Right lobe of liver (tissue), 6 donors: ENCODE measurements at regions not wholly inside any gene's neighbourhood (a gene's known extent, or its start where the extent isn't known, plus 50 kb on each side); places are given as distances from the start of the nearest gene placed in this dataset.

Source experiments
- ATAC-seq, 4 donors: fragments of 200-7000 bp; cut with Tn5 transposase; one replicate each; pipeline ENCODE4 v1.9.1; 2020; ENCODE audit warnings: mild to moderate bottlenecking in 4 of 4, moderate library complexity in 4 of 4
- DNase-seq, 3 donors: peaks; one replicate each; pipeline ENCODE4 v3.0.0-alpha.2; 2020
- H3K27ac ChIP-seq, 3 donors: fragments of 200-600 bp; one replicate each; pipeline ENCODE4 v1.8.0; 2022
- H3K27me3 ChIP-seq, 2 donors: fragments of 200-600 bp; one replicate each; pipeline ENCODE4 v1.8.0; 2022
- H3K36me3 ChIP-seq, 4 donors: fragments of 200-600 bp; sonication (generic) in 1 of 4; one replicate each; pipeline versions ENCODE4 v1.5.1 to v1.8.0; 2017 to 2022; ENCODE audit warnings: control low read depth in 1 of 4
- H3K4me1 ChIP-seq, 4 donors: fragments of 200-600 bp; sonication (generic) in 1 of 4; one replicate each; pipeline versions ENCODE4 v1.5.1 to v1.8.0; 2017 to 2022; ENCODE audit warnings: control low read depth in 1 of 4
- H3K4me3 ChIP-seq, 3 donors: fragments of 200-600 bp; one replicate each; pipeline ENCODE4 v1.8.0; 2022
- H3K9me3 ChIP-seq, 4 donors: fragments of 200-600 bp; sonication (generic) in 1 of 4; one replicate each; pipeline versions ENCODE4 v1.5.1 to v1.8.0; 2017 to 2022; ENCODE audit warnings: control low read depth in 1 of 4
- POLR2A ChIP-seq: fragments of 450-650 bp; IDR thresholded peaks from one replicate; pipeline ENCODE4 v1.6.1; 2017; ENCODE audit warnings: antibody characterized with exemption, mild to moderate bottlenecking
- WGBS: methylation state at CpG from one replicate; pipeline ENCODE4 v1.1.6; 2018; ENCODE audit warnings: low coverage, low lambda C conversion rate; ENCODE audit not compliant: insufficient coverage; ENCODE audit errors: missing lambda C conversion rate; 5-methylcytosine and 5-hydroxymethylcytosine counted together
- intact Hi-C, 2 donors: fragments of 100-400 bp; cut with DNase I; formaldehyde crosslinking; loops; one replicate each; pipeline versions ENCODE4 v1.11.2 to v1.14.1; 2022
- TF ChIP-seq, protein P1 (sequence below), 4 donors: fragments of 200-600 bp in 3 of 4; fragments of 450-650 bp in 1 of 4; IDR thresholded peaks; one replicate each; pipeline versions ENCODE4 v1.5.1 to v1.8.0; 2016 to 2022; ENCODE audit warnings: antibody characterized with exemption in 4 of 4, mild to moderate bottlenecking in 2 of 4
- donor health status: DM: no; HTN: yes; CAD: no.
- donor health status: DM: no; HTN: no; CAD: no.
- donor health status: DM: no; HTN: no; CAD: no.
- donor health status: DM: no; HTN: yes; CAD: no.
- donor health status: DM: no; HTN: yes; CAD: no.

- intact Hi-C loops: no loop called here
- no peak overlapping the region for H3K27ac ChIP-seq
- WGBS: 73% methylated on average over 3 of the region's 3 CpGs
Measured at GRCh38 chr12:93001407-93001806, 72.3 kb upstream of the EEA1 start.

GRCh38 chr12:93002293-93003054 is 73.4 kb upstream of the EEA1 start:
- Histone ChIP-seq H3K4me1 (no peaks in the 10 kb centered on the region), H3K27ac (peak overlapping the region in 1 of 3 donors; percentile 28), H3K36me3 (no peaks in the 10 kb centered on the region), H3K27me3 (no peaks in the 10 kb centered on the region), H3K9me3 (no peaks in the 10 kb centered on the region), H3K4me3 (no peak overlapping the region)
- WGBS: 46% methylated on average over 7 of the region's 7 CpGs
- DNase-seq: no peak
- intact Hi-C loops: no loop called here
- peak; percentile 59 to 90 (median 74) for ATAC-seq
- no peak for TF ChIP-seq POLR2A
- TF ChIP-seq, protein P1, sequence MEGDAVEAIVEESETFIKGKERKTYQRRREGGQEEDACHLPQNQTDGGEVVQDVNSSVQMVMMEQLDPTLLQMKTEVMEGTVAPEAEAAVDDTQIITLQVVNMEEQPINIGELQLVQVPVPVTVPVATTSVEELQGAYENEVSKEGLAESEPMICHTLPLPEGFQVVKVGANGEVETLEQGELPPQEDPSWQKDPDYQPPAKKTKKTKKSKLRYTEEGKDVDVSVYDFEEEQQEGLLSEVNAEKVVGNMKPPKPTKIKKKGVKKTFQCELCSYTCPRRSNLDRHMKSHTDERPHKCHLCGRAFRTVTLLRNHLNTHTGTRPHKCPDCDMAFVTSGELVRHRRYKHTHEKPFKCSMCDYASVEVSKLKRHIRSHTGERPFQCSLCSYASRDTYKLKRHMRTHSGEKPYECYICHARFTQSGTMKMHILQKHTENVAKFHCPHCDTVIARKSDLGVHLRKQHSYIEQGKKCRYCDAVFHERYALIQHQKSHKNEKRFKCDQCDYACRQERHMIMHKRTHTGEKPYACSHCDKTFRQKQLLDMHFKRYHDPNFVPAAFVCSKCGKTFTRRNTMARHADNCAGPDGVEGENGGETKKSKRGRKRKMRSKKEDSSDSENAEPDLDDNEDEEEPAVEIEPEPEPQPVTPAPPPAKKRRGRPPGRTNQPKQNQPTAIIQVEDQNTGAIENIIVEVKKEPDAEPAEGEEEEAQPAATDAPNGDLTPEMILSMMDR (IDR thresholded peaks at IDR 0.05): no peak

More at GRCh38 chr12:93001407-93001806, 72.3 kb upstream of the EEA1 start:
- ATAC-seq (no peak), DNase-seq (no peak)
- no peaks in the 10 kb centered on the region for H3K36me3 ChIP-seq
- no peaks in the 10 kb centered on the region for H3K9me3 ChIP-seq
- TF ChIP-seq POLR2A: no peak
- no peak overlapping the region for H3K4me3 ChIP-seq
- H3K27me3 ChIP-seq: no peaks in the 10 kb centered on the region
- H3K4me1 ChIP-seq: no peaks in the 10 kb centered on the region

DNA sequence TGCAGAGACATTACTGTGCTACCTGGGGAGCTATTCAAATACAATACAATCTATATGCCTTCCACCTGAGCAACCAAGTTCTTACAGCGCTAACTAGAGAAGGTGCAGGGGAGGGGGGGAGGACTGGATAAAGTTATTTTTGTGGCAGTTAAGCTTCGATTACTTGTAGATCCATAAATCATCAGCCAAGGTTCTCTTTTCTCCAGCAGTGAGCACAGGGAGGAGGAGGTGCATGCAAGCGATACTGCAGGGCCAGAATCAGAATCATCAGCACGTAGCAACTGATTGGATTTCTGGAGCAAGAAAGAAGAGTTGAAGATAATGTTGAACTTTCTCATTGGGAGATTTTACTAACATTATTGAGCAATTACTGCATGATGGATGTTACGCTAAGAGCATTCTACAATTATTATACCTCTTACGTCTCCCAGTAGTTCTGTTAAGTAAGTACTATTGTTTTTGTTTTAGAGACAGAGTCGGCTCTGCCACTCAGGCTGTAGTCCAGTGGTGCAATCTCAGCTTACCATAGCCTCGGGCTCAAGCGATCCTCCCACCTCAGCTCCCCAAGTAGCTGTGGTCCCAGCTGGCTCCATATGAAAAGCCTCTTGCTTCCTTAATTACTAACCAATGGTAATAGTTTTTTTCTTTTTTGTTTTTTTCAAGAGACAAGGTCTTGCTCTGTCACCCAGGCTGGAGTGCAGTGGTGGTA is 74.6 kb upstream of the EEA1 start:
- Histone ChIP-seq H3K4me1 (peaks cover 0 to 5% (median 0%) of the 10 kb centered on the region in 4 donors), H3K36me3 (no peaks in the 10 kb centered on the region), H3K27ac (no peak overlapping the region), H3K27me3 (no peaks in the 10 kb centered on the region), H3K9me3 (no peaks in the 10 kb centered on the region), H3K4me3 (no peak overlapping the region)
- TF ChIP-seq POLR2A: no peak
- TF ChIP-seq, protein P1 (IDR thresholded peaks at IDR 0.05): no peak
- ATAC-seq (no peak), DNase-seq (no peak)
- intact Hi-C loops: no loop called here
- WGBS: 81% methylated on average over 9 of the region's 9 CpGs

DNA sequence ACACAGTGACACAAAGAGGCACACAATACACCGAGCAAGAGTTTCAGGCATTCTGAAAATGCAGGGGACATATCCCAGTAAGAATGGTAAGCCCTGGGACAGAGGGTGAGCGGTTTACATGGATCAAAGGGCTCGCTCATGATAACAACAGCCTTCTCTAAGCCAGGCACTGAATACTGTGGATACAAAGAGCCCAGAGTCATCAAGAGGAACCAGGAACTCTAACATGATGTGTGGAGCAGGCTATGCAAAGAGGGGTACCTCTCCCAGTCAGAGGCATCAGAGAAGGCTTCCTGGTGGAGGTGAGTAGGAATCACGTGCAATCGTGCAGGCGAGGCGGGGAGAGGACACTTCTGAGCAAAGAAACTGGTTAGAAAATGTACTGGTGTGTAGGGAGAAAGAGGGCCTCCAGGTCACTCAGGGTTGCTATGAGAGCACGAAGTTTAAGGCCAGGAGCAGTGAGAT is 76.9 kb upstream of the EEA1 start:
- WGBS: 90% methylated on average over 8 of the region's 8 CpGs
- Histone ChIP-seq H3K27me3 (no peaks in the 10 kb centered on the region), H3K4me1 (peaks cover 0 to 5% (median 0%) of the 10 kb centered on the region in 4 donors), H3K27ac (no peak overlapping the region), H3K9me3 (no peaks in the 10 kb centered on the region), H3K36me3 (no peaks in the 10 kb centered on the region), H3K4me3 (no peak overlapping the region)
- DNase-seq (no peak), ATAC-seq (no peak)
- TF ChIP-seq, protein P1 (IDR thresholded peaks at IDR 0.05): no peak
- TF ChIP-seq POLR2A: no peak
- intact Hi-C loops: no loop called here
